OCI-M1 (cell line): ENCODE measurements at regions not wholly inside any gene's neighbourhood (a gene's known extent, or its start where the extent isn't known, plus 50 kb on each side); places are given as distances from the start of the nearest gene placed in this dataset.
"Not testable (repeated sequence)": the region's sequence is repeated elsewhere in the genome, so short reads cannot be mapped to it uniquely, and the experiment has no call there.

ENCODE experiments used
- DNase-seq: peaks from one replicate; lab custom pipeline; 2025; lab: John Stamatoyannopoulos, UW

- no peak for DNase-seq
Measured at GRCh38 chr14:87815121-87815520, 177.9 kb downstream of the GALC start.

- DNase-seq: no peak
Measured at GRCh38 chr14:87813686-87814085, 179.3 kb downstream of the GALC start.

- DNase-seq: no peak
Measured at GRCh38 chr14:87813211-87813610, 179.8 kb downstream of the GALC start.

- DNase-seq: no peak
Measured at GRCh38 chr14:87811246-87811645, 181.7 kb downstream of the GALC start.

- DNase-seq: peak; percentile 21
Measured at GRCh38 chr14:87810711-87811110, 182.3 kb downstream of the GALC start.

- no peak for DNase-seq
Measured at GRCh38 chr14:87809261-87809660, 183.7 kb downstream of the GALC start.

- DNase-seq: peak; percentile 64
Measured at GRCh38 chr14:87805315-87805723, 187.7 kb downstream of the GALC start.

GRCh38 chr14:87800216-87800615, 192.8 kb downstream of the GALC start:
- no peak for DNase-seq

GRCh38 chr14:87799400-87799799, 193.6 kb downstream of the GALC start:
- no peak for DNase-seq

- DNase-seq: no peak
Measured at GRCh38 chr14:87797001-87797400, 196.0 kb downstream of the GALC start.

GRCh38 chr14:87794561-87794960, 198.4 kb downstream of the GALC start:
- DNase-seq: no peak

GRCh38 chr14:87785897-87786296, 207.1 kb downstream of the GALC start:
- no peak for DNase-seq

GRCh38 chr14:87784386-87784785, 208.6 kb downstream of the GALC start:
- DNase-seq: no peak

GRCh38 chr14:87783071-87783470, 209.9 kb downstream of the GALC start:
- no peak for DNase-seq

GRCh38 chr14:87772854-87773253, 220.1 kb downstream of the GALC start:
- no peak for DNase-seq

GRCh38 chr14:87767567-87767901, 225.4 kb downstream of the GALC start:
- no peak for DNase-seq

GRCh38 chr14:87758876-87759275, 234.1 kb downstream of the GALC start:
- DNase-seq: no peak

GRCh38 chr14:87756661-87757060, 236.3 kb downstream of the GALC start:
- DNase-seq: peak; percentile 13

- no peak for DNase-seq
Measured at GRCh38 chr14:87754520-87755223, 238.3 kb downstream of the GALC start.

- no peak for DNase-seq
Measured at GRCh38 chr14:87748558-87748957, 244.4 kb downstream of the GALC start.

- DNase-seq: peak; percentile 62
Measured at GRCh38 chr14:87745507-87746118, 247.4 kb downstream of the GALC start.

- DNase-seq: not testable (repeated sequence)
Measured at GRCh38 chr14:87734577-87735360, 258.2 kb downstream of the GALC start.

GRCh38 chr14:87733115-87733514, 259.9 kb downstream of the GALC start:
- DNase-seq: peak; percentile 3
